Cardiac fibroblast (primary cell): ENCODE measurements at regions not wholly inside any gene's neighbourhood (a gene's known extent, or its start where the extent isn't known, plus 50 kb on each side); places are given as distances from the start of the nearest gene placed in this dataset.
A peak's percentile ranks its signal among the peaks of the same experiment; 100 is the strongest.

Experiments
- DNase-seq, 2 donors: peaks; one replicate each; pipeline versions ENCODE4 v3.0.0 to v3.0.0-alpha.2; 2010; ENCODE audit warnings: low read depth in 2 of 2
- H3K4me3 ChIP-seq, 2 donors: replicated peaks in 1 of 2; 1 replicate in 1 of 2; 2 replicates in 1 of 2; pipeline ENCODE4 v1.5.1; 2011; ENCODE audit warnings: low read depth in 2 of 2, low read length in 2 of 2, mild to moderate bottlenecking in 2 of 2, moderate library complexity in 1 of 2
- CTCF ChIP-seq: IDR thresholded peaks from one replicate; pipeline ENCODE4 v1.5.1; 2011; ENCODE audit warnings: low read depth, mild to moderate bottlenecking, low read length, inconsistent platforms

- TF ChIP-seq CTCF, result no peak
- no peak overlapping the region for H3K4me3 ChIP-seq
- no peak for DNase-seq
These were observed 222.3 kb upstream of the MID1 start for GRCh38 chrX:10842646-10843045.

- peak in 1 of 2 donors; percentile 5 for DNase-seq
- no peak overlapping the region for H3K4me3 ChIP-seq
- TF ChIP-seq CTCF, result no peak
These were observed 226.9 kb upstream of the MID1 start for GRCh38 chrX:10847333-10847732.

GRCh38 chrX:10851809-10852208, 231.4 kb upstream of the MID1 start:
- peak in 1 of 2 donors; percentile 21 for DNase-seq
- no peak overlapping the region for H3K4me3 ChIP-seq
- TF ChIP-seq CTCF, result no peak

- no peak for DNase-seq
- H3K4me3 ChIP-seq, result no peak overlapping the region
- no peak for TF ChIP-seq CTCF
These were observed 234.2 kb upstream of the MID1 start for GRCh38 chrX:10854594-10854993.

- no peak for TF ChIP-seq CTCF
- peak in 1 of 2 donors; percentile 64 for DNase-seq
- no peak overlapping the region for H3K4me3 ChIP-seq
These were observed 235.5 kb upstream of the MID1 start for GRCh38 chrX:10855845-10856244.

GRCh38 chrX:10856797-10857196, 236.4 kb upstream of the MID1 start:
- no peak overlapping the region for H3K4me3 ChIP-seq
- TF ChIP-seq CTCF, result no peak
- DNase-seq, result peak in 1 of 2 donors; percentile 5

- DNase-seq, result no peak
- no peak for TF ChIP-seq CTCF
- H3K4me3 ChIP-seq, result no peak overlapping the region
These were observed 239.0 kb upstream of the MID1 start for GRCh38 chrX:10859353-10859752.
